CD4-positive, alpha-beta memory T cell (primary cell): ENCODE measurements at regions not wholly inside any gene's neighbourhood (a gene's known extent, or its start where the extent isn't known, plus 50 kb on each side); places are given as distances from the start of the nearest gene placed in this dataset.

Source experiments
- CTCF ChIA-PET: fragments of 350-600 bp; sonication (Branson Sonifier 250); formaldehyde crosslinking; loops from one replicate; lab custom pipeline; 2021; ENCODE audit warnings: inconsistent platforms; ENCODE audit not compliant: partially characterized antibody; lab: Charles Lee
- POLR2A ChIA-PET: fragments of 350-600 bp; sonication (Branson Sonifier 250); formaldehyde crosslinking; loops from one replicate; lab custom pipeline; 2021; ENCODE audit not compliant: partially characterized antibody; lab: Charles Lee
- DNase-seq, 5 donors: peaks; one replicate each; pipeline versions ENCODE4 v3.0.0 to v3.0.0-alpha.2; 2020 to 2022; ENCODE audit warnings: mixed read lengths in 1 of 5
- H3K27ac ChIP-seq: one replicate; pipeline ENCODE4 v1.7.0; 2013; ENCODE audit warnings: low read depth, low read length
- H3K27me3 ChIP-seq: 2 replicates; pipeline ENCODE4 v1.7.0; 2013; ENCODE audit warnings: mild to moderate bottlenecking, low read length, moderate library complexity; ENCODE audit not compliant: insufficient read depth
- H3K36me3 ChIP-seq: 2 replicates; pipeline ENCODE4 v1.7.0; 2013; ENCODE audit warnings: mild to moderate bottlenecking, low read length, moderate library complexity; ENCODE audit not compliant: insufficient read depth
- H3K4me1 ChIP-seq: 2 replicates; pipeline ENCODE4 v1.7.0; 2013; ENCODE audit warnings: mild to moderate bottlenecking, low read length, moderate library complexity; ENCODE audit not compliant: insufficient read depth
- H3K4me3 ChIP-seq, 2 donors: one replicate each; pipeline ENCODE4 v1.7.0; 2013; ENCODE audit warnings: low read length in 2 of 2, mild to moderate bottlenecking in 1 of 2
- H3K9me3 ChIP-seq, 2 donors: one replicate each; pipeline ENCODE4 v1.7.0; 2013; ENCODE audit warnings: low read length in 2 of 2, control low read depth in 1 of 2; ENCODE audit not compliant: control insufficient read depth in 1 of 2
- H3K27ac Mint-ChIP-seq, 7 donors: one replicate each; pipeline ENCODE4 v1.8.0; 2020 to 2021; ENCODE audit warnings: mixed read lengths in 7 of 7, mild to moderate bottlenecking in 6 of 7, inconsistent platforms in 3 of 7, moderate library complexity in 3 of 7
- H3K27me3 Mint-ChIP-seq, 2 donors: one replicate each; pipeline ENCODE4 v1.8.0; 2020 to 2021; ENCODE audit warnings: mixed read lengths in 2 of 2
- H3K36me3 Mint-ChIP-seq, 2 donors: one replicate each; pipeline ENCODE4 v1.8.0; 2020 to 2021; ENCODE audit warnings: mixed read lengths in 2 of 2, inconsistent platforms in 1 of 2, mild to moderate bottlenecking in 1 of 2
- H3K4me1 Mint-ChIP-seq, 4 donors: one replicate each; pipeline ENCODE4 v1.8.0; 2020 to 2021; ENCODE audit warnings: mixed read lengths in 4 of 4, mild to moderate bottlenecking in 1 of 4
- H3K4me3 Mint-ChIP-seq, 8 donors: one replicate each; pipeline ENCODE4 v1.8.0; 2020 to 2021; ENCODE audit warnings: mixed read lengths in 8 of 8, mild to moderate bottlenecking in 7 of 8, moderate library complexity in 6 of 8, inconsistent platforms in 3 of 8
- H3K9me3 Mint-ChIP-seq, 8 donors: one replicate each; pipeline ENCODE4 v1.8.0; 2020 to 2021; ENCODE audit warnings: mixed read lengths in 8 of 8, mild to moderate bottlenecking in 5 of 8, inconsistent platforms in 3 of 8, moderate library complexity in 1 of 8
- intact Hi-C: fragments of 100-400 bp; cut with micrococcal nuclease; formaldehyde crosslinking; loops from one replicate; pipeline ENCODE4 v1.15.1; 2023

DNA sequence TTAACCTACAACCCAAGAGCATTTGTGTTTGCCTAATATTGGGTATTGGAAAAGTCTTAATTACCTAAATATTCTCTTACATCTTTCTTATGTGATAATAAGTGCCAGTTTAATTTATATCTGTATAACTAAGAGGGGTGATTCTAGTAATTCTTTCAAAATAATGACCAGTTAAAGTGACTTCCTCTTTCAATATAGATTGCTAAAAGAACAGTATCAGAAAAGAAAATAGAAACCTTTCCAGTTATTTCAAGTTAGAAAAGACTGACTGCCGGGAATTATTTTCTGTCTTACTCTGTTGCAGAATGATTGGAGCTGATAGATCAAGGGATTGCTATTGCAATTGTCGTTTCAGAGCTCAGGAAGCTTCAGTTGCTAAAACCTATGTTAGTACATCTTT is 525.0 kb upstream of the SEMA3D start:
- peaks cover 0 to 7% (median under 1%) of the 10 kb centered on the region in 8 donors for H3K9me3 Mint-ChIP-seq
- H3K27me3 Mint-ChIP-seq: no peaks in the 10 kb centered on the region
- POLR2A ChIA-PET: no interaction called here
- H3K27ac ChIP-seq: no peak overlapping the region
- no peak overlapping the region for H3K27ac Mint-ChIP-seq
- H3K4me3 ChIP-seq: no peak overlapping the region
- no peaks in the 10 kb centered on the region for H3K9me3 ChIP-seq
- intact Hi-C loops: no loop called here
- H3K4me1 ChIP-seq: no peaks in the 10 kb centered on the region
- no peak for DNase-seq
- no peaks in the 10 kb centered on the region for H3K36me3 Mint-ChIP-seq
- no peaks in the 10 kb centered on the region for H3K4me1 Mint-ChIP-seq
- no peak overlapping the region for H3K4me3 Mint-ChIP-seq
- H3K36me3 ChIP-seq: no peaks in the 10 kb centered on the region
- H3K27me3 ChIP-seq: no peaks in the 10 kb centered on the region
- CTCF ChIA-PET: no interaction called here

DNA sequence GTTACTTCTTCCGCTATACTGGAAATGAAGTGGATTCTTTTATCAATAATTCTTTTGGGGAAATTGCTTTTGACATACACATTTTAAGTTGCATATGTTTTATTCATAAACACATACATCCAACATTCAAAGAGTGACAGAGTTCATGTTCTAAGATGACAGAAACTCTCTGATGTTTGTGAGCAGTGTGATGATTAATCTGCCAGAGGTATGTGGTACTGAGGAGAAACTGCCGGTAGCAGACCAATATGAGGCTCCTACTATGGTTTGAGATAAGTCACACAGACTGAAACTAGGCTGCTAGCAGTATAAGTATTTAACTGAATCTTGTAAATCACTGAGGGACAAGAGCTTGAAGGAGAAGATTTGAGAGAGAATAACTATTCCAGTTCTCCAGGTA is 524.1 kb upstream of the SEMA3D start:
- intact Hi-C loops: no loop called here
- no peak overlapping the region for H3K4me3 Mint-ChIP-seq
- CTCF ChIA-PET: no interaction called here
- POLR2A ChIA-PET: no interaction called here
- H3K36me3 Mint-ChIP-seq: no peaks in the 10 kb centered on the region
- H3K27me3 ChIP-seq: no peaks in the 10 kb centered on the region
- no peaks in the 10 kb centered on the region for H3K9me3 ChIP-seq
- no peak overlapping the region for H3K27ac Mint-ChIP-seq
- no peaks in the 10 kb centered on the region for H3K4me1 ChIP-seq
- DNase-seq: no peak
- no peak overlapping the region for H3K27ac ChIP-seq
- H3K9me3 Mint-ChIP-seq: peaks cover 0 to 9% (median 4%) of the 10 kb centered on the region in 8 donors
- H3K4me1 Mint-ChIP-seq: no peaks in the 10 kb centered on the region
- H3K27me3 Mint-ChIP-seq: no peaks in the 10 kb centered on the region
- no peaks in the 10 kb centered on the region for H3K36me3 ChIP-seq
- no peak overlapping the region for H3K4me3 ChIP-seq

DNA sequence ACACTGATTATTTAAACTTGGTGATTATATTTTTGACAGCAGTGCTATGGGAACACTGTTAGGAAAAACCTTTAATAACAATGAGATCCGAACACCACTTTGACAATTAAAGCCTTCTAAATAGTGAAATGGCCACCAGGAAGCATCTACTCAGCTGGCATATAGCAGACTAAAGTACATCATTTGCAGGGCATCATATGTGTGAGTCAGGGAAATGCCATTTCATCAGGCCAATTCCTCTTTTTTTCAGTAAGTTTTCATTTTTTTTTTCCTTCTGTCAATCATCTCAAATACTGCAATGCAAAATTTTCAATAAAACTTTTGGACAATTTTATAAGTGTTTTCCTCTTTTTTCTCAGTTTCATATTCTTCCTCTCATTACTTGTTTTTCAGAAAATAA is 521.4 kb upstream of the SEMA3D start:
- H3K27me3 ChIP-seq: no peaks in the 10 kb centered on the region
- H3K4me3 ChIP-seq: no peak overlapping the region
- CTCF ChIA-PET: no interaction called here
- Mint-ChIP-seq H3K9me3 (peaks cover 0 to 13% (median 4%) of the 10 kb centered on the region in 8 donors), H3K36me3 (no peaks in the 10 kb centered on the region), H3K4me3 (no peak overlapping the region), H3K27me3 (no peaks in the 10 kb centered on the region), H3K27ac (no peak overlapping the region), H3K4me1 (no peaks in the 10 kb centered on the region)
- POLR2A ChIA-PET: no interaction called here
- intact Hi-C loops: no loop called here
- H3K9me3 ChIP-seq: no peaks in the 10 kb centered on the region
- no peaks in the 10 kb centered on the region for H3K4me1 ChIP-seq
- H3K27ac ChIP-seq: no peak overlapping the region
- no peak for DNase-seq
- H3K36me3 ChIP-seq: no peaks in the 10 kb centered on the region

DNA sequence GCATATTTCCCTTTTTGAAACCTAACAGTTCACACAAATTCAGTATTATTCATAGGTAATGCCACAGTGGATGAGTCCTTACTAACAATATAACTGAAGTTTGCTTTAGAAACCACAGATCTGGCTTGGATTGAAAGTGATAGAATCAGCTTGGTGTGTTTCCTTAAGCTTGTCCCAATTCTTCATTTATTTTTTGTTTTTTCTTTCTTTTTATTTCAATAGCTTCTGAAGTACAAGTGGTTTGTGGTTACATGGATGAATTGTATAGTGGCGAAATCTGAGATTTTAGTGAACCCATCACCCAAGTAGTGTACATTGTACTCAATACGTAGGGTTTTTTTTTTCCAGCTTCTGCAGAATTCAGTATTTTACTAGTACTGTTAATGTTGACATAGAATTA is 518.2 kb upstream of the SEMA3D start:
- ChIA-PET CTCF (no interaction called here), POLR2A (no interaction called here)
- no peaks in the 10 kb centered on the region for H3K4me1 ChIP-seq
- H3K27me3 ChIP-seq: no peaks in the 10 kb centered on the region
- no peaks in the 10 kb centered on the region for H3K36me3 Mint-ChIP-seq
- DNase-seq: no peak
- no peaks in the 10 kb centered on the region for H3K4me1 Mint-ChIP-seq
- H3K4me3 Mint-ChIP-seq: no peak overlapping the region
- H3K9me3 ChIP-seq: no peaks in the 10 kb centered on the region
- intact Hi-C loops: no loop called here
- H3K9me3 Mint-ChIP-seq: peaks cover 0 to 15% (median 3%) of the 10 kb centered on the region in 8 donors
- H3K27me3 Mint-ChIP-seq: no peaks in the 10 kb centered on the region
- H3K27ac Mint-ChIP-seq: no peak overlapping the region
- no peak overlapping the region for H3K27ac ChIP-seq
- no peaks in the 10 kb centered on the region for H3K36me3 ChIP-seq
- no peak overlapping the region for H3K4me3 ChIP-seq

DNA sequence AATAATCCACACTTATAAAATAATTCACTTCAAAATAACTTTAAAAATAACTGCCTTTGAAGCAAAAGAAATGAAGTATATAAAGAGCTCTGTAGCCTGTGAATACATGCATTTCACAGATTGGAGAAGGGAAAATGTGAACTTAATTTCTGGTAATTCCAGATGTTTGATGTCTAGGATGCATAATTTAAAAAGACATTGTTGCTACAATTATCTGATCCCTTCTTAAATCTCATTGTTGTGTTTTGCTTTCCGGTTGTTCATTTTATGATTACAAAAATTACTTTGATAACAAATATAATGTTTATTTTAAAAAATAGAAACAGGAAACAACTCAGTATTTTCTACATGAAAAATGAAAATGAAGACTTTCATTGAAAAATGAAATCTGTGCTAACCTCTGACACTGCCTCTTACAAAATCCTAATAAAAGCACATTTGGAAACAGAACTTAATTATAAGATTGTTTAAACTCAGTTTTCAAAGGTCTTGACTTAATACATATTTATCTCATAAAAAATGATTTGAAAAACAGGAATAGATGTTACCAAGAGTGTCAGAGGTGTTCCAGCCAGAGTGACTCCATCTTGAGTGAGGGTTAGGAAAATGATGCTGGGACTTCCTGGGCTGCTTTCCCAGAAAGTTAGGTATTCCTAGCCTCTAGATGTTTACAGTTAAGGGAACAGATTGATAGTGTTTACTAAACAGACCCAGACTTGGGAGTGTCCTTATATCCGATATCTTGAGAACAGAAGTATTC is 516.6 kb upstream of the SEMA3D start:
- intact Hi-C loops: no loop called here
- Histone ChIP-seq H3K36me3 (no peaks in the 10 kb centered on the region), H3K9me3 (no peaks in the 10 kb centered on the region), H3K4me3 (no peak overlapping the region), H3K4me1 (no peaks in the 10 kb centered on the region), H3K27me3 (no peaks in the 10 kb centered on the region), H3K27ac (no peak overlapping the region)
- H3K9me3 Mint-ChIP-seq: peaks cover 0 to 15% (median 2%) of the 10 kb centered on the region in 8 donors
- no peaks in the 10 kb centered on the region for H3K27me3 Mint-ChIP-seq
- H3K4me3 Mint-ChIP-seq: no peak overlapping the region
- DNase-seq: no peak
- no peak overlapping the region for H3K27ac Mint-ChIP-seq
- ChIA-PET POLR2A (no interaction called here), CTCF (no interaction called here)
- H3K36me3 Mint-ChIP-seq: no peaks in the 10 kb centered on the region
- H3K4me1 Mint-ChIP-seq: no peaks in the 10 kb centered on the region

DNA sequence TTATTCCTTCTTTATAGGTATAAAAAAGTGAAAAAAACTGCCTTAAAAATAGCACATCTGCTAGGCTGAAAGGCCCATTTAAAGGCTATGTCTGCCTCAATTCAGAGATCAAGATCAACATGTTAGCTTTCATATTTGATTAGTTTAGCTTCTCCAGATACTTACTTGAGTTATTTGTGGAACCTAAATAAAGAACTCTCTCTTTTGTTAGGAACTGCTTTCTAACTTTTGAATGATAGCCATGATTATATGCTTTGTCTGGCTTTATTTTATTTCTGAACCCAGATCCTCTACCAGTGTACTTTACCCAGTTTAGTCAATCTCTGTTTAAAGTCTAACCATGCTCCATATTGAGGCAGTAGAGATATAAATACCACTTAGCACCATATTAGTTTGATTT is 515.5 kb upstream of the SEMA3D start:
- no peak overlapping the region for H3K27ac Mint-ChIP-seq
- CTCF ChIA-PET: no interaction called here
- H3K9me3 Mint-ChIP-seq: peaks cover 0 to 11% (median 1%) of the 10 kb centered on the region in 8 donors
- Histone ChIP-seq H3K27me3 (no peaks in the 10 kb centered on the region), H3K36me3 (no peaks in the 10 kb centered on the region), H3K9me3 (no peaks in the 10 kb centered on the region), H3K27ac (no peak overlapping the region), H3K4me1 (no peaks in the 10 kb centered on the region), H3K4me3 (no peak overlapping the region)
- H3K4me1 Mint-ChIP-seq: no peaks in the 10 kb centered on the region
- no peak for DNase-seq
- H3K36me3 Mint-ChIP-seq: no peaks in the 10 kb centered on the region
- POLR2A ChIA-PET: no interaction called here
- H3K27me3 Mint-ChIP-seq: no peaks in the 10 kb centered on the region
- no peak overlapping the region for H3K4me3 Mint-ChIP-seq
- intact Hi-C loops: no loop called here

DNA sequence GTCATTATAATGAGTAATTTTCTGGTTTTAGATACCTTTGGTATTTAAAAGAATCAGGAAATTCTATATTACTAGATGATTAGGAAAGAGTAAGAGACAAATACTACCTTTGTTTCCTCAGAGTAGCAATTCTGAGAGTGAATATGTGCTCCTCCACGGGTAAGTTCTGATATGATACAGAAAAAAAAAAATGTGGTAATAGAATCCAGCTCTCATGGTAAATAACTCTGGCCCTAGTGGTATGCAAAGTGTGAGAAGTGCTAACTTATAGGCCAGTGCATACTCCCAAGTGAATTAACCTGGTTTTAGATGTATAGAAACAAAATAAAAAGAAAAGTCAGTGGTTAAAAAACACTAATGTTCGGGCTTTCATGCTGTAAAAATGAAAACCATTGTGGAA is 512.6 kb upstream of the SEMA3D start:
- no peaks in the 10 kb centered on the region for H3K27me3 Mint-ChIP-seq

More for the DNA sequence above, 512.6 kb upstream of the SEMA3D start:
- POLR2A ChIA-PET: no interaction called here
- no peak for DNase-seq
- Mint-ChIP-seq H3K9me3 (peaks cover 0 to 6% (median 0%) of the 10 kb centered on the region in 8 donors), H3K27ac (no peak overlapping the region), H3K4me3 (no peak overlapping the region), H3K4me1 (no peaks in the 10 kb centered on the region), H3K36me3 (no peaks in the 10 kb centered on the region)
- H3K27ac ChIP-seq: no peak overlapping the region
- H3K4me3 ChIP-seq: no peak overlapping the region
- intact Hi-C loops: no loop called here
- H3K4me1 ChIP-seq: no peaks in the 10 kb centered on the region
- no peaks in the 10 kb centered on the region for H3K36me3 ChIP-seq
- CTCF ChIA-PET: no interaction called here
- no peaks in the 10 kb centered on the region for H3K27me3 ChIP-seq
- no peaks in the 10 kb centered on the region for H3K9me3 ChIP-seq
